HG03280 (cell line): ENCODE measurements at regions not wholly inside any gene's neighbourhood (a gene's known extent, or its start where the extent isn't known, plus 50 kb on each side); places are given as distances from the start of the nearest gene placed in this dataset.
"Not testable (repeated sequence)": the region's sequence is repeated elsewhere in the genome, so short reads cannot be mapped to it uniquely, and the experiment has no call there.

ENCODE experiments used
- ATAC-seq: cut with Tn5 transposase; IDR thresholded peaks from one replicate; pipeline ENCODE4 v1.9.1; 2021; ENCODE audit warnings: mild to moderate bottlenecking, moderate library complexity; ENCODE audit not compliant: unreplicated experiment

DNA sequence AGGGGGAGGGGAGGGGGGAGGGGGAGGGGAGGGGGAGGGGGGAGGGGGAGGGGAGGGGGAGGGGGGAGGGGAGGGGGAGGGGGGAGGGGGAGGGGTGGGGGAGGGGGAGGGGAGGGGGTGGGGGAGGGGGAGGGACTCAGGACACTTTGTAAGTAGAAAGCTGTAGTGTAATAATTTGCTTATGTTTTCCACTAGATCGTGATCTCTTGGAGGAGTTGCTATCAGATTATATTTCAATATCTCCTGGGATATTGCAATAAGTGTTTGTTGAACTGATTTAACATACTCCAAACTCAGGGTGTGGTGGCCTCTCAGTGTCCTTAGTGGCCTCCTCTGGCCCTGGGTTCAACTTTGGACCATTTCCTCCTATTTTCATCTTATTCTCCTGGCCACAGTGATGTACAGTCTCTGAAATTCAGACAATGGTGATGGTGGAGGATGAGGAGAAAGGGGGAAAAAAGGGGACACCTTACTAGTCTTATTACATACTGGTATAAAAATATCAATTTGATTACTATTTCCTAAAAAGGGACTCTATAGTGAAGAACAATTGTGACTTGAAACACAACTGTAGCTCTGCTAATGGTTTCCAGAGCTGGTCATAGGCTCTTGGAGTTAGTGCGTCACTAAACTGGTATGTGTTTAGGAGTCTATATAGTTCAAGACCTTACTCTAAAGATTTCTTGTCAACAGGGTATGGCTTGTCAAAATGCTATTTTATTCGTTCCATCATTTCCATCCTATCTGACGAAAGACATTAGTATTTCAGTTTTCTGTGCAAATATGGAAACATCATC lies 89.6 kb downstream of the DDX1 start:
- no peak for ATAC-seq

DNA sequence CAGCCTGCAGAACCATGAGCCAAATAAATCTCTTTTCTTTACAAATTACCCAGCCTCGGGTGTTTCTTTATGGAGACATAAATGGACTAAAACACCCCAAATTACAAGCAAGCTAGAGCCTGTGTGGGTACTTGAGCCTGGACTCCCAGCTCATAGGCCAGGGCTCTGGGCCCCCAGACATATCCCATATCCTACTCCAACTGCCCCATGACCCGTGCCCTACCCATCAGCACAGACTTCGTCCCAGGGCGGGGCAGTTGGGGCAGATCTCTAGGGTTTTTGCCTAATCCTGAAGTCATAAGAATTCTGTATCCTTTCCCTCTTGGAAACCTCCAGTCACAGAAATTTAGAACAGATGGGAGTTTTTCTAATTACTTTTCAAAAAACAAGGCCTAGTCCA lies 90.7 kb downstream of the DDX1 start:
- no peak for ATAC-seq

DNA sequence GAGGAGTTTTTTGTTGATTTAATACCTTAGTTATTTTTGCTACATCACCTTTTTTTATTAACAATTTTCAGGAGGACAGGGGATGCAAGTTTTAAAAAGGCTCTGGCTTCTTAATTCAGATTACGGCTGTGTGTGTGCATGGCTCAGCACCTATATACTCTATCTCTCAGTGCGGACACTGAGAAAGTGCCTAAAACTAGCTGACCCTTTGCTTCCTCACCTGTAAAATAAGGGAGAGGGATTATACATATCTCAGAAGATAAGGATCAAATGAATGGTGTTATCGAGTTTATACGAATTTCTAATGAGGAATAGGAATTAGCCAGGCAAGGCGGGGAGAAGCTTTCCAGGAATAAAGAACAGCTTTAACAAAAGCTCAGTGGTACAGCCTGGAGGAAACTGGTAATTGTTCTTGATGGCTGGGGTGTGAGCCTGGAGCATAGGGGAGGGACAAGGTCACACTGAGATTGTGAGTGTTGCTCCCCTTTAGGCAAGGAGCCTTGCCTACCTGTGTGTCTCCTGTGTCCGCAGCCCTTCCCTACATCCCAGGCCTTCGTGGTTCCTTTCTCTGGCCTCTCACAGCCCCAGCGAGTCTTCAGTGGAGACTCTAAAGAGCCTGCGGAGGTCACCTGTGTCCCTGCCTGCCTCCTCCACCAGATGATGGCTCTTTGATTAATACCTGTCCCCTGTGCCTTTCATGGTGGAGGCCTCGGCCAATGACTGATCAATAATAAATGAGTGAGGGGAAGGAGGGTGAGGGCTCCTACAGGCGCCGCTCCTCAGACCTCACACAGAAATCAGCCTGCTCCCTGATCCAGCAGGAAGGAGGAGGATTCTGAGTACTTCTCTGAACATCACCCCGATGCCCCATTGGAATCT lies 92.7 kb downstream of the DDX1 start:
- ATAC-seq, result no peak

DNA sequence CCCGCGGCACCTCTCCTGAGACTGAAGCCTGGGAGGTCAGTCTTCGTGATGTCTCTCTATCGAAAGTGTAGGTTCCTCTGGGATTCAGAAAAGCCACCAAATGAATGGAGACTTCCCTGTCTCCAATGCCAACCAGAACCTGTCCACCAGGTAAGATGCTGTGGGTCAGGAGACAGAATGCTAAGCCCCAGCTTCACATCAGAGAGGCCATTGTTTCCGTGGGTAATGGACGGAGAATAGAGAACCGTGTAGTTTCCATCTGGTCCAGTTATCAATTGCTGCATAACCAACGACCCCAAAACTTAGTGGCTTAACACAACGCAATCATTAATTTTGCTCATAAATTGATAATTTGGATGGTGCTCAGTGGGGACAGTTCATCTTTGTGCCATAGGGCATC lies 93.5 kb downstream of the DDX1 start:
- no peak for ATAC-seq

DNA sequence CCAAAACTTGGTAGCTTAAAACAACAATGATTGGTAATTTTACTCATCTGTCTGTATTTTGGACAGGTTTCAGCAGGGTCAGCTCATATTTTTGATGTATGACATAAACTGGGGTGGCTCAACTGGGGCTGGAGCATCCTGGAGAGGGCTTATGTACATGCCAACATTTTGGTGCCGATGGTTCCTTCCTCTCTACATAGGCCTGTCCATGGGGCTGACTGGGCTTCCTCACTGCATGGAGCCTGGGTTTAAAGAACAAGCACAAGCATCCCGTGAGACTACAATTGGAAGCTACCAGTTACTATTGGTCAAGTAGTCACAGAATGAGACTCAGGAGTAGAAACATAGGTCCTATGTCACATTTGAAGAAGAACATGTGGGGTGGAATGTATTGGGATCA lies 95.0 kb downstream of the DDX1 start:
- no peak for ATAC-seq

DNA sequence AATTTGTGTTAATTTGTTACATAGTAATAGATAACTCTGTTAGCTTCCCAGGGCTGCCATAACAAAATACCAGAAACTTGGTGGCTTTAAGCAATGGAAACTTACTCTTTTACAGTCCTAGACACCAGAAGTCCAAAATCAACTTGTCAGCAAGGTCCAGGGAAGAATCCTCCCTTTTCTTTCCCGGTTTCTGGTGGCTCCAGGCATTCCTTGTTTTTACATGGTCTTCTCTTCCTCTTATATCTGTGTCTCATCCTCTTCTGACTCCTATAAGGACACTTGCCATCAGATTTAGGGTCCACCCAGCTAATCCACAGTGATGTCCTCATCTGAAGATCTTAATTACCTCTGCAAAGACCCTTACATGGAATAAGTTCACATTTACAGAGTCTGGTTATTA lies 95.6 kb downstream of the DDX1 start:
- no peak for ATAC-seq

DNA sequence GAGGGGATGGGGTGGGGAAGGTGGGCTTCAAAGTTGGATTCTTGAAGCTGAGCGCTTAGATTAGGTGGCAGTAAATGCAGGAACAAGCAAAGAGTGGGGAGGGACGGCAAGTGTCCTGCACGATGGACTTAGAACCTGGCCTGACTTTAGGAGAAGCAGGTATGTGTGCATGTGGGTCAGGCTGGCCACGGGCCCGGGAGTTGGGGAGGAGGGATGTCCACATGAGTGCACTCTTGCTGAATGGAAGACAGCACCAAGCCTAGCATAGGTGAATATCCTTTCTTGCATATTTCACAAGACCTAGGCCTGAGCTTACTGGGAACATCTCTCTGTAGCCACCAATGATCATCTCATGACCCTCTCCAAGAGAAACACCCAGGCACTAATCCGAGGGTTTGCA lies 96.1 kb downstream of the DDX1 start:
- ATAC-seq, result no peak

DNA sequence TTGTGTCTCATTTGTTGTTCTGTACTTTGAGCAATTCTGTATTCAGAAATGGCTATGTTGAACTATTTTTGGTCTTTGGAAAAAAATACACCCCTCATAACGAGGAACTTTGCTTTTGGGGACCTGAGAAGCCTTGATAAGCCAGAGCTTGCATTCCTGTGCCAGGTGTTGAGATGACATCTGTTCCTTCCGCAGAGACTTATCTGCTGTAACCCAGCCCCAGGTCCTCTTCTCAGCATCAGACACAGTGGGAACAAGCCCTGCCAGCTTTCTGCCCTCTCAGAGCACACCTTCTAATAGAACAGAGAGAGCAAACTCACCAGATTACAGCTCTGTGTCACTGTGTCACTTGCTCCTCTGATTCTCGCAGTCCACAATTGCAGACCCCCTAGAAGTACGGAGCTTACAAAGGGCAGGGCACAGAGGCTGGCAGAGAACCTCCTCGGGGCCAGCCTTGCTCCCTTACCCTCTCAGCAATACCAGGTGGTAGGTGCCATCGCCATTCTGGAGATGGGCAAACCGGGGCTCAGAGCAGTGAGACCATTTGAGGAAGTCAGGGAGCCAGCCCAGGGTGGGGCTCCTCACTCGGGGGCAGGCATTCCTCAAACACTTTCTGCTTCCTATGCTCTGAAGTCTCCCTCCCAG lies 97.4 kb downstream of the DDX1 start:
- ATAC-seq, result no peak

DNA sequence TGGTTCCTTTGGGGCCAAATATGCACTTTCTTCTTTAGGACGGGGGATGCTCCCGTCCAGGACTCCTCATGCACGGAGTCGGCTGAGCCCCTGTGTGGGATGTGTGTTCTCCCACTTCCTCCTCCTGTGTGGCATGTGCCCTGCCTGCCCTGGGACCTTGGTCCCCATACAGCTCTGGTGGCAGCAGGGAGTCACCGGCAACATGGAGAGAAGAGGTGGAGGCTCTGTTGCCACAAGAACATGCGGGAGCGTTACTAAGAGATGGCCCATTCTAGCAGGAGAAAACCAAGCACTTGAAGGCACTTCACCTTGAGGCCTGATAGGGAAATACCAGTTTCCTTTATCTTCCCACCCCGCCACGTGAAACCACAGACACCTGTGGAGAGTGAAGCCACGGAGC lies 98.0 kb downstream of the DDX1 start:
- no peak for ATAC-seq

DNA sequence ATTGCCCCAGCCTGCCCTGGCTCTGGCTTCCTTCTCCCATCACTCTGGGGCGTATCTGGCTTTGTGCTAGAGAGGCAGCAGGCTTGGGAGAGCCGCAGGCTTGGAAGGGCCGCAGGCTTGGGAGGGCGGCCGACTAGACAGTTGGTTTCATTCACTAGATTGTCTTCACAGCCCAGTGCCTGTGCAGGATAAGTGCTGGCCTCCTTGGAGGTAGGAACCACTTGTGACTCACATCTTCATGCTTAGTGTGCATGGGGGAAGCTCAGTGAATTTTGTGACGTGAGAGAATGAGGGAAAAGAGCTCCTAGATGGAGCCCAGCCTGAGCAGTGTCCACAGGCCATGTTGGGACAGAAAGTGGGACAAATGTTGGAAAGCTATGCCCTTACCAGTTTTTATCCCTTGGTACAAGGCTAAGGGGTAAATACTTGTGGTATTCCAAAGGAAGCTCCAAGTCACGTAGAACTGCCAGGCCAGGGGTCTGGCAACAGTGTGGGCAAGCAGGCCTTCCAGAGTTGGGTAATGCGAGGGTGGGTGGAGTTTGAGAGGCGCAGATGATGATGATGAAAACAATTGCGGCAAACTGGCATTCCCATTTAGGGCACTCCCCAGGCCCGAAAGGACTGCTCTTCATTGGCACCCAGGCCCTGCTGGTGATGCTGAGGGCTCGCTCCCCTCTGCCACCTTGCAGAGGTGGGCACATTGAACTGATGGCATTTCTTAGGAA lies 100.1 kb downstream of the DDX1 start:
- no peak for ATAC-seq

DNA sequence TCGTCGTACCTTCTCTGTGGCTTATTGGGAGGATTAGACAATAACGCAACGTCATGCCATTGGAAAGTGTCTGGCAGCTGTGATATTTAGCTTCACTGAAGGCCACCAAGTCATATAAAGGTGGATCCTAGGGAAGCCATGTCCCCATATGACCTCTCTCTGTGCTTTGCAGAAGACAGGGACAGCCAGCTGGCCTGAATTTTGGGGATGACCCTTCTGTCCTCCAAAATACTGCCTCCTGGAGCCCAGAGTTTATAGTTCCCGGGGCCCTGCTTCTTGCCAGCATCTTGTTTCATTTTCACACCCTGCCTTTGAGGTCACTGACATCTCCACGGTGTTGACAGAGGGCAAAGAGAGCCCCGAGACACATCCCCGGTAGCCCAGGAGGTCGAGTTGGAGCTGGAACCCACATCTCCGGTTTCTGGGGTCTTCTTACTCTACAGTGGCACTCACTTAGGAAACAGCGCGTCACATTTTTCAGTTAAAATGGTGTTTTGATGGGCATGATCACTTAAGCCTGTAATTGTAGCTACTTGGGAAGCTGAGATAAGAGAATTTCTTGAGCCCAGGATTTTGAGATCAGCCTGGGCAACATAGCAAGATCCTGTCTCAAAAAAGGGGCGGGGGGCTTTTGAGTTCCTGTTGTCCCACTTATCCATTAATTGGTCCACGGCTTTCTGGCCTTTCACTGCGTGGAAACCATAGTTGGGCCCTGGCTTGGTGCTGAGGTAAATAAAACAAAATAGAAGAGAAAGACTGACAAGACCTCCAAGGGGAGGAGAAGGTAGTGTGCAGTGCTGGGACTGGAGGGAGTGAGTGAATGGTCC lies 101.1 kb downstream of the DDX1 start:
- no peak for ATAC-seq

DNA sequence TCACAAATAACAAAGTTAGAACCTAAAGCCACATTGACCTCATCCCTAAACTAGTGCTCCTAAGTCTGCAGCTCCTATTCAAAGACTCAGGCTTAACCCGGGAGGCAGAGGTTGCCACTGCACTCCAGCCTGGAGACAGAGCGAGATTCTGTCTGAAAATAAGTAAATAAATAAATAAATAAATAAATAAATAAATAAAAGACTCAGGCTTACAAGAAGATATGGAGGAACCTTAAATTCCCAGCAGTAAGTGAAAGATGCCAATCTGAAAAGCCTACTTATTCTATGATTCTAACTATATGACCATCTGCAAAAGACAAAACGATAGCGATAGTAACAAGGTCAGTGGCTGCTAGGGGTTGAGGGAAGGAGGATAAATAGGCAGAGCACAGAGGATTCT lies 101.7 kb downstream of the DDX1 start:
- ATAC-seq, result no peak

DNA sequence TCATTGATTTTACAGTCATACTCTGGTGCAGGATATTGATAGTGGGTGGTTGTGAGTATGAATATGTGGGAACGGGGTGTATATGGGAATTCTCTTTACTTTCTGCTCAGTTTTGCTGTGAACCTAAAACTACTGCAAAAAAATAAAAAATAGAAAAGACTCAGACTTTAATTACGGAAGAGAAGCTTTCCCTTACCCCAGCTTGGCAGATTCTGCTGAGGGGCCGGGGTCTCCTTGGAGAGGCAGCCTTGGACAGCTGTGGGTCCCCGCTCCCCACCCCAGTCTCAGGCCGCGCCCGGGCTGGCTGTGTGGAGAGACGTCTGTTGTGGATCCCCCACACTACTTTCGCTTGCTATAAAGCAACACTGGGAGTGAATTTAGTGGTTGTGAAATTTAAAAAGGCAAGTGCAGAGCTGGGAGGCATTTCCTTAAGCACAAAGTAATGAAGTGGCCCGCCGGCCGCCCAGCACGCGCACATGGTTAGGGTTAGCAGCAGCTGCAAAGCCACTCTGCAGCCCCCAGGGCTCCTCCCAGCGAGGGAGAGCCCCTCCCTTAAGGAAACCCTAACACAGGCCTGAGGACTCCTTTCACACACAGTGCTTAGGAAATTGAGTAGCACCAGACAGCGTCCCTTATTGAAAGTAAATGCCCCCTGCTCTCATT lies 102.4 kb downstream of the DDX1 start:
- ATAC-seq, result no peak

DNA sequence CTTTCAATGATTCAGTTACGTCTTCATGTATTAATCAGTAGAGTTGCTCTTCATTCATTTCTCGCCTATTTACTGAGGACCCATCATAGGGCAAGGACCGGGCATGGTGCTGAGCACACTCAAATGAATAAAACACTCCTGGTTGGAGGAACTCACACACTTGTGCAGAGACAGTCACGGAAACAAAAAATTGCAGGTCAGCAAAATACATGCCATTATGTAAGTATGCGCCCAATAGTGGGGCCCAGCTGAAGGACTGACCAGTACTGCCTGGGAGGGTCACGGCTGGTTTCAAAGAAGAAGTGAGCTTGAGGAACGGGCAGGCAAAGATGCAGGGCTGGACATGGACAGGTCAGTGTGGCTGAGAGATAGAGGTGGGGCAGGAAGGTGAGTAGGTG lies 102.9 kb downstream of the DDX1 start:
- no peak for ATAC-seq

DNA sequence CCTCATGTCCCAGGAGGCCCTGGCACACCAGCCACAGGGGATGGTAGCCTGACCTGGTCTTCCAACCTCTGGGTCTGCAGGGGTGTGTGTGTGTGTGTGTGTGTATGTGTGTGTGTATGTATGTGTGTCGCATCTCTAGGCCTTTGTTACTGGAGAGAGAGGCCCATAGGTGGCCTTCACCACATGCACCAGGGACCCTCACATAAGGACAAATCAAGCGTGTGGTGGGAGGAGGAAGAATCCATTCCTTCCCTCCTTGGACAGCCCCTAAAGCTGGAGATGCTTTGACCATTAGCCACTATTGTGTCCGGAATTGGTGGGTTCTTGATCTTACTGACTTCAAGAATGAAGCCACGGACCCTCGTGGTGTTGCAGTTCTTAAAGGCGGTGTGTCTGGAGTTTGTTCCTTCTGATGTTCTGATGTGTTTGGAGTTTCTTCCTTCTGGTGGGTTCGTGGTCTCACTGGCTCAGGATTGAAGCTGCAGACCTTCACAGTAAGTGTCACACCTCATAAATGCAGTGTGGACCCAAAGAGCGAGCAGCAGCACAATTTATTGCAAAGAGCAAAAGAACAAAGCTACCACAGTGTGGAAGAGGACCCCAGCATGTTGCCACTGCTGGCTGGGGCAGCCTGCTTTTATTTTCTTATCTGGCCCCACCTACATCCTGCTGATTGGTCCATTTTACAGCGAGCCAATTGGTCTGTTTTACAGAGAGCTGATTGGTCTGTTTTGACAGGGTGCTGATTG lies 104.1 kb downstream of the DDX1 start:
- no peak for ATAC-seq

DNA sequence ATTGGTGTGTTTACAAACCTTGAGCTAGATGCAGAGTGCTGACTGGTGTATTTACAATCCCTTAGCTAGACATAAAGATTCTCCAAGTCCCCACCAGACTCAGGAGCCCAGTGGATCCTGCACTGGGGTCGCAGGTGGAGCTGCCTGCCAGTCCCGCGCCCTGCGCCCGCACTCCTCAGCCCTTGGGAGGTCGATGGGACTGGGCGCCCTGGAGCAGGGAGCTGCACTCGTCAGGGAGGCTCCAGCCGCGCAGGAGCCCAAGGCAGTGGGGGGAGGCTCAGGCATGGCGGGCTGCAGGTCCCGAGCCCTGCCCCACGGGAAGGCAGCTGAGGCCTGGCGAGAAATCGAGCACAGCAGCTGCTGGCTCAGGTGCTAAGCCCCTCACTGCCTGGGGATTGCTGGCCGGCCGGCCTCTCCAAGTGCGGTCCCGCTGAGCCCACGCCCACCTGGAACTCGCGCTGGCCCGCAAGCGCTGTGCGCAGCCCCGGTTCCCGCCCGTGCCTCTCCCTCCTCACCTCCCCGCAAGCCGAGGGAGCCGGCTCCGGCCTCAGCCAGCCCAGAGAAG lies 105.0 kb downstream of the DDX1 start:
- not testable (repeated sequence) for ATAC-seq

DNA sequence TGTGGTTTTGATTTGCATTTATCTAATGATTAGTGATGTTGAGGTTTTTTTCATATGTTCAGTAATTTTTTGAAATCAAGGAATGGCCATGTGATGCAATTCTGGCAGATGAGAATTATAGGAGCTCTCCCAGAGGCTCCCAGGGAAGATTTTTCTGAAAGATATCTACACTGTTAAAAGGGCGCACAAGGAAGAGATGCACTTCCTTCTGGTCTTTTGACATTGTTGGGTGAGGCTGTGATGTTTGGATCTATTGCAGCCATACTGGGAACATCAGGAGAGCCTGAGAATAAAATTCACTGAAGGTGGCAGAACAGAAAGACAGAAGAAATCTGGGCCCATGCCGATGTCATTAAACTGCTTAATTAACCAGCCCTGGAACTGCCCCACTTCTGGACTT lies 108.5 kb downstream of the DDX1 start:
- ATAC-seq, result no peak

DNA sequence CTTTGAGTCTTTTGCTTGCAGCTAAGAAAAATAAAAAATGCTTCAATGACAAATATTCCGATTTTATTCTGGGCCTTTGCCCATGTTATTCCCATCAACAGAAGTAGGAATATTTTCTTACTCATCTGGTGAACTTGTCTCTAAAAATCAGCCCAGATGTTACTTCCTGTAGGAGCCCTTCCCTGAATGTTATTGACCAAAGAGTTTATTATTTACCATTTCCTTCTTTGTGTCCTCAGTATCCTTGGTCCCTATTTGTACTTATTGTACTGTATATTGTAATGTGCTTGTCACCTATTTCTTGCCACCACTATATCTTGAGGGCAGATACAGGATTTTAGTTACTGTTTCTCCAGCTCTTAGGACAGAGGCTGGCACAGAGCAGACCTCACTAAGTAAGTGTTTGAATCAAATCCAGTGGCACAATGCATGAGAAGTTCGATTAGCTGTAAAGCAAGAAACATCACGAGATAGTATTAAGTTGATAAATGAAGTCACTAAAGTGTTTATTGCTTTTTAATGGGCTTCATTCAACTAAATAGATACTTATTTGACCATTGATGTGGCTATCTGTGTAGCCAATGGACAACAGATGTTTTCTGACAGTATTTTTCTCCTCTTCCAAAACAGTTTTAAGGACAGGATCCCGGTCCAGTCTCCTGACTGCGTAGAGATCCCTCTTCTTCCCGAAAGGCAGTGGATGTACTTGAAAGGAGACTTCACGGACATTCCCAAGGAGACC lies 109.1 kb downstream of the DDX1 start:
- no peak for ATAC-seq
